IPS-15b (cell line): ENCODE measurements at regions not wholly inside any gene's neighbourhood (a gene's known extent, or its start where the extent isn't known, plus 50 kb on each side); places are given as distances from the start of the nearest gene placed in this dataset.
A peak's percentile ranks its signal among the peaks of the same experiment; 100 is the strongest.
"Not testable (repeated sequence)": the region's sequence is repeated elsewhere in the genome, so short reads cannot be mapped to it uniquely, and the experiment has no call there.

Experiments
- H3K27me3 ChIP-seq: one replicate; pipeline ENCODE4 v1.6.1; 2013; ENCODE audit warnings: low read length; ENCODE audit not compliant: control insufficient read depth, insufficient read depth
- H3K36me3 ChIP-seq: one replicate; pipeline ENCODE4 v1.6.1; 2013; ENCODE audit warnings: low read length; ENCODE audit not compliant: control insufficient read depth, insufficient read depth
- H3K4me1 ChIP-seq: one replicate; pipeline ENCODE4 v1.6.1; 2013; ENCODE audit warnings: mild to moderate bottlenecking, low read length; ENCODE audit not compliant: control insufficient read depth, insufficient read depth
- H3K4me3 ChIP-seq: one replicate; pipeline ENCODE4 v1.5.1; 2013; ENCODE audit warnings: low read depth, low read length
- H3K9ac ChIP-seq: one replicate; pipeline ENCODE4 v1.6.1; 2013; ENCODE audit warnings: low read depth, mild to moderate bottlenecking, low read length
- H3K9me3 ChIP-seq: one replicate; pipeline ENCODE4 v1.6.1; 2013; ENCODE audit warnings: mild to moderate bottlenecking, low read length; ENCODE audit not compliant: control insufficient read depth, insufficient read depth

DNA sequence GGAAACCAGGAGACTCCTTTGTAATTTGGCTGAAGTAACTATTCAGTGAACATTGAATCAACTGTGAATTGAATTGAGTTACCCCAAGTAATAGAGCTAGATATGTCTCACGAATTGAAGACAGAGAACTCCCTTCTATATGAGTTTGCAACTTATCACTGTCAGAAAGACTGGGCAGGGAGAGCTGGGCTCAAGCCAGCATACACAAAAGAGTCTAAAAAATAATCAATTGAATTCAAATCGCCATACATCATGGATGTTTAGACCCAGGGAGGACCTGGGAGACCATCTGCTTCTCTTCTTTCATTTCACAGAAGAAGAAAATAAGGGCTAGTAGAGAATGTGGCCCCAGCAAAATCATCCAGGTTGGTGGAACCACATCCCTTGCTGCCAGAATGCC lies 503.1 kb upstream of the AUTS2 start:
- Histone ChIP-seq H3K4me1 (no peaks in the 10 kb centered on the region), H3K36me3 (no peaks in the 10 kb centered on the region), H3K9ac (no peak overlapping the region), H3K4me3 (no peak overlapping the region), H3K9me3 (peaks cover 15% of the 10 kb centered on the region), H3K27me3 (no peaks in the 10 kb centered on the region)

DNA sequence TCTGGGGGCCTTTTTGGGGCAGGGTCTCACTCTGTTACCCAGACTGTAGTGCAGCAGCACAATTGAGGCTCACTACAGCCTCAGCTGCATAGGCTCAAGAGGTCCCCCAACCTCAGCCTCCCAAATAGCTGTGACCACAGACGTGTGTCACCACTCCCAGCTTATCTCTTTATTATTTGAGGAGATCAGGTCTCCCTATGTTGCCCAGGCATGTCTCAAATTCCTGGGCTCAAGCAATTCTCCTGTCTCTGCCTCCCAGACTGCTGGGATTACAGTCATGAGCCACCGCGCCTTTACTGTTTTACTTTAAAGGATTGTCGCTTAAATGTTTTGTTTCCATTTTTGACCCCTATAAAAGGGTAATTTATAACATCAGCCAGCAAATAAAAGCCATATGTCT lies 502.6 kb upstream of the AUTS2 start:
- H3K9me3 ChIP-seq, result peaks cover 15% of the 10 kb centered on the region

DNA sequence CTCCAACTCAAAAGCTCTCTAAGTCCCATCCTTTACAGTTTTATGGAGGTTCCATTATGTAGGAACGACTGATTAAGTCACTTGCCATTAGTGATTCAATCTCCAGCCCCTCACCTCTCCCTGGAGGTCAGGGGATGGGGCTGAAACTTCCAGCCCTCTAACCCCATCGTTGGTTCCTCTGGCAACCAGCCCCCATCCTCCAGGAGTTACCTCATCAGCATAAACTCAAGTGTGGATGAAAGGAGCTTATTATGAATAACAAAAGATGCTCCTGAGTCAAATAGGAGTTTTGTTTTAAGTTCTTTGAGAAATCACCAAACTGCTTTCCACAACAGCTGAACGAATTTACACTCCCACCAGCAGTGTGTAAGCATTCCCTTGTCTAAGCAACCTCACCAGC lies 494.3 kb upstream of the AUTS2 start:
- Histone ChIP-seq H3K9me3 (no peaks in the 10 kb centered on the region), H3K4me1 (peaks cover 24% of the 10 kb centered on the region), H3K36me3 (no peaks in the 10 kb centered on the region), H3K27me3 (no peaks in the 10 kb centered on the region), H3K9ac (no peak overlapping the region), H3K4me3 (no peak overlapping the region)

More for the DNA sequence above, 502.6 kb upstream of the AUTS2 start:
- Histone ChIP-seq H3K27me3 (no peaks in the 10 kb centered on the region), H3K4me3 (no peak overlapping the region), H3K4me1 (no peaks in the 10 kb centered on the region), H3K9ac (no peak overlapping the region), H3K36me3 (no peaks in the 10 kb centered on the region)

DNA sequence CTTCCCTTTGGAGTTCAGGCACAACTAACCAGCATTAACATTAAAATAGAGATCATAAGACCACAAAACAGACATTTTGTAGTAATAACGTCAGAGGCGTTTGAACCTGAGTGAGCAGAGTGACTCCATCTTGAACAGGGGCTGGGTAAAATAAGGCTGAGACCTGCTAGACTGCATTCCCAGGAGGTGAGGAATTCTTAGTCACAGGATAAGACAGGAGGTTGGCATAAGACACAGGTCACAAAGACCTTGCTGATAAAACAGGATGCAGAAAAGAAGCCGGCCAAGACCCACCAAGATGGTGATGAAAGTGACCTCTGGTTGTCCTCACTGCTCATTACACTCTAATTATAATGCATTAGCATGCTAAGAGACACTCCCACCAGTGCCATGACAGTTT lies 493.2 kb upstream of the AUTS2 start:
- H3K9ac ChIP-seq, result no peak overlapping the region
- no peak overlapping the region for H3K4me3 ChIP-seq
- H3K4me1 ChIP-seq, result peaks cover 31% of the 10 kb centered on the region
- no peaks in the 10 kb centered on the region for H3K9me3 ChIP-seq
- no peaks in the 10 kb centered on the region for H3K27me3 ChIP-seq
- no peaks in the 10 kb centered on the region for H3K36me3 ChIP-seq

DNA sequence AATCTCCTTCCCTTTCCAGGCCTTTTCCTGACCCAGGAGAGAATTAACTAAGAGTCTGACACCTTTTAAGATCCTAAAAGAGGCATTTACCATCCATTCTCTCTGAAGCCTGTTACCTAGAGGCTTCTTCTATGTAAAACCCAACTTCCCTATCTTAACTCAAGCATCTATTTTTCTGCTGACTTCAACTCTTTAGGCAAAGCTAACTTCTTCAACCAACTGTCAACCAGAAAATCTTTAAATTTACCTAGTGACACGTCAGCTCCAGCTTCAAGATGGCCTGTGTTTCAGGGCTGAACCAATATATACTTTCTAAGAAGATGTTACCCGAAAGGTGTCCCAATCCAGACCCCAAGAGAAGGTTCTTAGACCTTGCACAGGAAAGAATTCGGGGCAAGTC lies 492.3 kb upstream of the AUTS2 start:
- H3K4me1 ChIP-seq, result peaks cover 31% of the 10 kb centered on the region
- H3K9ac ChIP-seq, result no peak overlapping the region
- H3K27me3 ChIP-seq, result no peaks in the 10 kb centered on the region
- H3K36me3 ChIP-seq, result no peaks in the 10 kb centered on the region
- no peaks in the 10 kb centered on the region for H3K9me3 ChIP-seq
- H3K4me3 ChIP-seq, result no peak overlapping the region

DNA sequence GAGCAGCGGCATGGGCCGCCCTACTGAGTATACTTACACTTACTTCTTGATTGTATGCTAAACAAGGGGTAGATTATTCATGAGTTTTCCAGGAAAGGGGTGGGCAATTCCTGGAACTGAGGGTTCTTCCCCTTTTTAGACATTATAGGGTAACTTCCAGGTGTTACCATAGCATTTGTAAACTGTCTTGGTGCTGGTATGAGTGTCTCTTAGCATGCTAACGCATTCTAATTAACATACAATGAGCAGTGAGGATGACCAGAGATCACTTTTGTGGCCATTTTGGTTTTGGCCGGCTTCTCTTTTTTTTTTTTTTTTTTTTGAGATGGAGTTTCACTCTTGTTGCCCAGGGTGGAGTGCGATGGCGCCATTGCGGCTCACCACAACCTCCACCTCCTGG lies 491.8 kb upstream of the AUTS2 start:
- H3K9ac ChIP-seq, H3K27me3 ChIP-seq, H3K4me3 ChIP-seq, H3K36me3 ChIP-seq, H3K9me3 ChIP-seq: not testable (repeated sequence)
- H3K4me1 ChIP-seq, result peaks cover 31% of the 10 kb centered on the region

DNA sequence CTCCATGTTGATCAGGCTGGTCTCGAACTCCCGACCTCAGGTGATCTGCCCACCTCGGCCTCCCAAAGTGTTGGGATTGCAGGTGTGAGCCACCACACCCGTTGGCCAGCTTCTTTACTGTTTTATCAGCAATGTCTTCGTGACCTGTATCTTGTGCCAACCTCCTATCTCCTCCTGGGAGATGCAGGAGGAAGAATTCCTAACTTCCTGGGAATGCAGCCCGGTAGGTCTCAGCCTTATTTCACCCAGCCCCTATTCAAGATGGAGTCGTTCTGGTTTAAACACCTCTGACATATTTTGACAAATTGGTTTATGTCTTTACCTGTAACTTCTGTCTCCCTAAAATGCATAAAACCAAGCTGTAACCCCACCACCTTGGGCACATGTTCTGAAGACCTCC lies 491.3 kb upstream of the AUTS2 start:
- not testable (repeated sequence) for H3K9ac ChIP-seq, H3K9me3 ChIP-seq, H3K27me3 ChIP-seq, H3K4me3 ChIP-seq, H3K36me3 ChIP-seq
- H3K4me1 ChIP-seq, result peaks cover 31% of the 10 kb centered on the region

DNA sequence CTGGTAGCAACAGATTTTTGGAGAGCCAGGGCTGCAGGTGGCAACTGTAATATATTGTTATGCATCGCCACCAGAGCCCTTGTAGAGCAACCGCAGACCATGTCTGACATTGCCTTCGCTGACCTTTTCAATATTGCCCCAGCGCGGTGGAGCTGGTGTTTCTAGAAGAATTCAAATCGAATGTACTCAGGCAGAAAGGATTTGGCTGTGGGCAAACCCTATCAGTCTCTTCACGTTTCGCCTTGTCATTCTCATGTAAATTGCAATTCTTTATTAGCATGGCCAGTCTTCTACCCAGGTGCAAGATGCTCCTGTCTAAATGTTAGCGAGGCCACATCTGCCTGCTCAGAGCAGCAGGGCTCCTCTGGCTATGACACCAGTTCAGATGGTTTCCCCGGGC lies 490.2 kb upstream of the AUTS2 start:
- Histone ChIP-seq H3K4me3 (no peak overlapping the region), H3K4me1 (peaks cover 31% of the 10 kb centered on the region), H3K27me3 (no peaks in the 10 kb centered on the region), H3K36me3 (no peaks in the 10 kb centered on the region), H3K9me3 (no peaks in the 10 kb centered on the region), H3K9ac (peak overlapping the region; percentile 12)

DNA sequence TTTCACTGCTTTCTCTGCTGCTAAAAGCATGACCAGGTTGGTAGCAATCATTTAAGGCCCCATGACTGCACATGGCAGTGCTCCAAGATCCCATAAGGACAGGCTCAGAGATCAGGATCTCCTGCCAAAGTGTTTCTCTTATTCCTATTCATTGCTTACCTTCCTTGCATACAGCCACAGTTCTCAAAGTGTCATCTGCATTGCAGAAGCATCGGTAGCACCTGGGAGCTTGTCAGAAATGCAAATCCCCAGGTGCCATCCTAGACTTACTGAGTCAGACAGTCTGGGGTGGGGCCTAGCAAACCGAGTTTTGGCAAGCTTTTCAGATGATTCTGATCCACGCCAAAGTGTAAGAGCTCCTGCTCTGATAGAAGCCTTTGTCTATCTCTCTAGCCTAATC lies 489.0 kb upstream of the AUTS2 start:
- Histone ChIP-seq H3K9me3 (no peaks in the 10 kb centered on the region), H3K4me3 (no peak overlapping the region), H3K36me3 (no peaks in the 10 kb centered on the region), H3K9ac (peak overlapping the region; percentile 49), H3K4me1 (peaks cover 29% of the 10 kb centered on the region), H3K27me3 (no peaks in the 10 kb centered on the region)

DNA sequence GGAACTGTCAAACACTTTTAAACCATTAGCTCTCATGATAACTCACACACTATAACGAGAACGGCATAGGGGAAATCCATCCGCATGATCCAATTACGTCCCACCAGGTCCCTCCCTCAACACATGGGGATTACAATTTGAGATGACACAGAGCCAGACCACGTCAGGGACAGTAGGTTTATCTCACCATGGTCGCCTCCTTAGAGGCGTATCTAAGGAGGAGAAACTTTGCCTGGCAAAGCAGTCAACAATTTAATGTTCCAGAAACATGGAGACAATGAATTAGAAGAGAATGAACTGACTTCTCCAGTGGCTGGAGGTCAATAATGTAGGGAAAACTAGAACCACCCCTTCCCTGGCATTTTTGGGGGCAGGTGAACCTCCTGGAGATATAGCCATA lies 488.4 kb upstream of the AUTS2 start:
- Histone ChIP-seq H3K9me3 (no peaks in the 10 kb centered on the region), H3K4me3 (no peak overlapping the region), H3K4me1 (peaks cover 23% of the 10 kb centered on the region), H3K27me3 (no peaks in the 10 kb centered on the region), H3K36me3 (no peaks in the 10 kb centered on the region), H3K9ac (no peak overlapping the region)

DNA sequence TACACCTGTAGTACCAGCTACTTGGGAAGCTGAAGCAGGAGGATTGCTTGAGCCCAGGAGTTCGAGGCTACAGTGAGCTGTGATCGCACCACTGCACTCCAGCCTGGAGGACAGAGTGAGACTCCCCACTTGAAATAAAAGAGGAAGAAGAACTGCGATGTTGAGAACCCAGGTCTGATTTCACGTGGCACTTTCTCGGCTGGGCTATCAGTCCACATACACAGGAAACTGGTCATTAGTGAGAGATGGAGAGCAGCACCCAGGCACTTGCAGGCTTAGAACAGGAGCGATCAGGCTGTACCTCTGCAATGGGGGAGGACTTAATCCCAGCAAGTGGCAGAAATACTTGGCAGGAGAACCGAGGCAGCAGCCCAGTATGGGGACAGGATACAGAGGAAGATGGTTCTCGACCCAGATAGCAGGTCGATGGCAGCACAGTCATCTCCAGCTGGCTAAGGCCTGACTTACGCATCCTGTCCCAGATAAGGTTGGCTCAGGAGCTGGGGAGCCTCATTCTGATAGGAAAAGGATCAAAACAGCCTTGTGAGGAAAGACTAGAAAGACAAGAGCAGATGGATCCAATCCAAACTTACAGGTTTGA lies 487.7 kb upstream of the AUTS2 start:
- Histone ChIP-seq H3K4me1 (peaks cover 16% of the 10 kb centered on the region), H3K36me3 (no peaks in the 10 kb centered on the region), H3K4me3 (no peak overlapping the region), H3K27me3 (no peaks in the 10 kb centered on the region), H3K9me3 (no peaks in the 10 kb centered on the region), H3K9ac (no peak overlapping the region)

DNA sequence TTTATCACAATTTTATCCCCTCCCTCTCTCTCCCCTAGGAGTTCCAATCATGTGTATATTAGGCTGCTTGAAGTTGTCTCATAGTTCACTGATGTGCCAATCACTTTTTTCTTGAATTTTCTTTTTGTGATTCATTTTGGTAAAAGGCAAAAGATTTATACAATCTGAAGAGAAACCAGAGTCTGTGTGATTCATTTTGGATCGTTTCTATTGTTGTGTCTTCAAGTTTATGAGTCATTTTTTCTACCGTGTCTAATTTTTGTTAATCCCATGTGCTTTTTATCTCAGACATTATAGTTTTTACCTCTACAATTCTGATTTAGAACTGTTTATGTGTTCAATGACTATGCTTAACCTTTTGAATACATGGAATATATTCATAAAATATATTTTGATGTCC lies 483.9 kb upstream of the AUTS2 start:
- H3K4me1 ChIP-seq, result peaks cover 3% of the 10 kb centered on the region
- H3K9ac ChIP-seq, result no peak overlapping the region
- H3K4me3 ChIP-seq, result no peak overlapping the region
- H3K36me3 ChIP-seq, result no peaks in the 10 kb centered on the region
- H3K9me3 ChIP-seq, result no peaks in the 10 kb centered on the region
- H3K27me3 ChIP-seq, result no peaks in the 10 kb centered on the region
